Neural progenitor cell (in vitro differentiated cells): ENCODE measurements at regions not wholly inside any gene's neighbourhood (a gene's known extent, or its start where the extent isn't known, plus 50 kb on each side); places are given as distances from the start of the nearest gene placed in this dataset.

Source experiments
- DNase-seq: peaks from one replicate; pipeline ENCODE4 v3.0.0-alpha.2; 2016; ENCODE audit warnings: low spot score
- H2AFZ ChIP-seq: fragments of 200-600 bp; sonication (generic); replicated peaks from 2 replicates; pipeline ENCODE4 v1.6.1; 2016; ENCODE audit warnings: antibody characterized with exemption
- H3F3A ChIP-seq: fragments of 200-600 bp; sonication (generic); 2 replicates; pipeline ENCODE4 v1.6.1; 2016; ENCODE audit warnings: antibody characterized with exemption, low read depth
- H3K27ac ChIP-seq: fragments of 200-600 bp; sonication (generic); 2 replicates; pipeline ENCODE4 v1.5.1; 2016; ENCODE audit warnings: mild to moderate bottlenecking
- H3K27me3 ChIP-seq: fragments of 200-600 bp; sonication (generic); 2 replicates; pipeline ENCODE4 v1.6.1; 2016; ENCODE audit warnings: mild to moderate bottlenecking, moderate library complexity
- H3K36me3 ChIP-seq: fragments of 200-600 bp; sonication (generic); 2 replicates; pipeline ENCODE4 v1.5.1; 2016
- H3K4me1 ChIP-seq: fragments of 200-600 bp; sonication (generic); 2 replicates; pipeline ENCODE4 v1.6.1; 2016; ENCODE audit warnings: mixed run types
- H3K4me2 ChIP-seq: fragments of 200-600 bp; sonication (generic); 2 replicates; pipeline ENCODE4 v1.6.1; 2016
- H3K4me3 ChIP-seq: fragments of 200-600 bp; sonication (generic); 2 replicates; pipeline ENCODE4 v1.5.1; 2016
- H3K79me2 ChIP-seq: fragments of 200-600 bp; sonication (generic); 2 replicates; pipeline ENCODE4 v1.6.1; 2016; ENCODE audit warnings: low read depth
- H3K9ac ChIP-seq: fragments of 200-600 bp; sonication (generic); 2 replicates; pipeline ENCODE4 v1.6.1; 2016
- H3K9me3 ChIP-seq: fragments of 200-600 bp; sonication (generic); 2 replicates; pipeline ENCODE4 v1.5.1; 2016; ENCODE audit warnings: low read depth
- H4K20me1 ChIP-seq: fragments of 200-600 bp; sonication (generic); 2 replicates; pipeline ENCODE4 v1.6.1; 2016; ENCODE audit warnings: low read depth
- H3K27ac Mint-ChIP-seq: 3 replicates; pipeline ENCODE4 v1.8.0; 2021; ENCODE audit warnings: mixed read lengths
- H3K27me3 Mint-ChIP-seq: 2 replicates; pipeline ENCODE4 v1.8.0; 2022; ENCODE audit warnings: low read depth, mild to moderate bottlenecking, inconsistent platforms, moderate library complexity, mixed read lengths; ENCODE audit not compliant: insufficient read depth
- H3K36me3 Mint-ChIP-seq: 3 replicates; pipeline ENCODE4 v1.8.0; 2021; ENCODE audit warnings: mixed read lengths
- H3K4me1 Mint-ChIP-seq: 3 replicates; pipeline ENCODE4 v1.8.0; 2021; ENCODE audit warnings: mixed read lengths
- H3K4me3 Mint-ChIP-seq: 3 replicates; pipeline ENCODE4 v1.8.0; 2021; ENCODE audit warnings: mild to moderate bottlenecking, moderate library complexity, mixed read lengths
- H3K9me3 Mint-ChIP-seq: 3 replicates; pipeline ENCODE4 v1.8.0; 2020; ENCODE audit warnings: mixed read lengths
- CTCF ChIP-seq: fragments of 200-600 bp; sonication (generic); IDR thresholded peaks from 2 replicates; pipeline ENCODE4 v1.5.1; 2017; ENCODE audit warnings: antibody characterized with exemption, mild to moderate bottlenecking
- EZH2 ChIP-seq: fragments of 200-600 bp; sonication (generic); IDR thresholded peaks from 2 replicates; pipeline ENCODE4 v1.6.1; 2017; ENCODE audit warnings: antibody characterized with exemption, mild to moderate bottlenecking, moderate library complexity
- EZH2phosphoT487 ChIP-seq: fragments of 200-600 bp; sonication (generic); IDR thresholded peaks from 2 replicates; pipeline ENCODE4 v1.6.1; 2017; ENCODE audit warnings: antibody characterized with exemption

- Histone ChIP-seq H3K4me2 (no peak overlapping the region), H3K79me2 (no peaks in the 10 kb centered on the region), H3K9me3 (no peaks in the 10 kb centered on the region), H2AFZ (peak overlapping the region; percentile 22), H3K4me3 (no peak overlapping the region), H3K27me3 (no peaks in the 10 kb centered on the region), H3K4me1 (no peaks in the 10 kb centered on the region), H3K9ac (no peak overlapping the region), H4K20me1 (no peaks in the 10 kb centered on the region), H3K36me3 (no peaks in the 10 kb centered on the region), H3F3A (no peaks in the 10 kb centered on the region), H3K27ac (no peak overlapping the region)
- Mint-ChIP-seq H3K4me3 (no peak overlapping the region), H3K9me3 (no peaks in the 10 kb centered on the region), H3K4me1 (no peaks in the 10 kb centered on the region), H3K27ac (no peak overlapping the region), H3K27me3 (no peaks in the 10 kb centered on the region), H3K36me3 (no peaks in the 10 kb centered on the region)
- TF ChIP-seq EZH2, result no peak
- TF ChIP-seq EZH2phosphoT487, result no peak
- TF ChIP-seq CTCF, result no peak
- DNase-seq, result no peak
These were observed 264.4 kb upstream of the MON1B start for GRCh38 chr16:76926595-76926994.

GRCh38 chr16:76931186-76931585 is 259.8 kb upstream of the MON1B start:
- Histone ChIP-seq H3K36me3 (no peaks in the 10 kb centered on the region), H3K79me2 (no peaks in the 10 kb centered on the region), H4K20me1 (no peaks in the 10 kb centered on the region), H3K4me1 (no peaks in the 10 kb centered on the region), H3K4me3 (no peak overlapping the region), H3K9me3 (no peaks in the 10 kb centered on the region), H3K9ac (no peak overlapping the region), H2AFZ (no peak overlapping the region), H3K4me2 (no peak overlapping the region), H3F3A (no peaks in the 10 kb centered on the region), H3K27me3 (no peaks in the 10 kb centered on the region), H3K27ac (no peak overlapping the region)
- H3K9me3 Mint-ChIP-seq, result peaks cover 3% of the 10 kb centered on the region
- H3K27me3 Mint-ChIP-seq, result no peaks in the 10 kb centered on the region
- no peaks in the 10 kb centered on the region for H3K36me3 Mint-ChIP-seq
- no peak overlapping the region for H3K4me3 Mint-ChIP-seq
- H3K27ac Mint-ChIP-seq, result no peak overlapping the region
- TF ChIP-seq CTCF, result no peak
- TF ChIP-seq EZH2phosphoT487, result no peak
- TF ChIP-seq EZH2, result no peak
- peaks cover 5% of the 10 kb centered on the region for H3K4me1 Mint-ChIP-seq
- no peak for DNase-seq

- Histone ChIP-seq H3K9me3 (no peaks in the 10 kb centered on the region), H3K9ac (no peak overlapping the region), H3K36me3 (no peaks in the 10 kb centered on the region), H3K4me1 (no peaks in the 10 kb centered on the region), H3K27ac (no peak overlapping the region), H3F3A (no peaks in the 10 kb centered on the region), H3K79me2 (no peaks in the 10 kb centered on the region), H3K4me2 (no peak overlapping the region), H3K27me3 (no peaks in the 10 kb centered on the region), H4K20me1 (no peaks in the 10 kb centered on the region), H3K4me3 (no peak overlapping the region), H2AFZ (no peak overlapping the region)
- peaks cover 3% of the 10 kb centered on the region for H3K9me3 Mint-ChIP-seq
- no peak for TF ChIP-seq EZH2phosphoT487
- TF ChIP-seq EZH2, result no peak
- no peak for TF ChIP-seq CTCF
- H3K36me3 Mint-ChIP-seq, result no peaks in the 10 kb centered on the region
- no peak overlapping the region for H3K4me3 Mint-ChIP-seq
- no peaks in the 10 kb centered on the region for H3K27me3 Mint-ChIP-seq
- no peak for DNase-seq
- no peak overlapping the region for H3K27ac Mint-ChIP-seq
- H3K4me1 Mint-ChIP-seq, result peaks cover 5% of the 10 kb centered on the region
These were observed 258.3 kb upstream of the MON1B start for GRCh38 chr16:76932541-76933211.
